ENCODE measurements at regions not wholly inside any gene's neighbourhood (a gene's known extent, or its start where the extent isn't known, plus 50 kb on each side); places are given as distances from the start of the nearest gene placed in this dataset.
A peak's percentile ranks its signal among the peaks of the same experiment; 100 is the strongest.

DNA sequence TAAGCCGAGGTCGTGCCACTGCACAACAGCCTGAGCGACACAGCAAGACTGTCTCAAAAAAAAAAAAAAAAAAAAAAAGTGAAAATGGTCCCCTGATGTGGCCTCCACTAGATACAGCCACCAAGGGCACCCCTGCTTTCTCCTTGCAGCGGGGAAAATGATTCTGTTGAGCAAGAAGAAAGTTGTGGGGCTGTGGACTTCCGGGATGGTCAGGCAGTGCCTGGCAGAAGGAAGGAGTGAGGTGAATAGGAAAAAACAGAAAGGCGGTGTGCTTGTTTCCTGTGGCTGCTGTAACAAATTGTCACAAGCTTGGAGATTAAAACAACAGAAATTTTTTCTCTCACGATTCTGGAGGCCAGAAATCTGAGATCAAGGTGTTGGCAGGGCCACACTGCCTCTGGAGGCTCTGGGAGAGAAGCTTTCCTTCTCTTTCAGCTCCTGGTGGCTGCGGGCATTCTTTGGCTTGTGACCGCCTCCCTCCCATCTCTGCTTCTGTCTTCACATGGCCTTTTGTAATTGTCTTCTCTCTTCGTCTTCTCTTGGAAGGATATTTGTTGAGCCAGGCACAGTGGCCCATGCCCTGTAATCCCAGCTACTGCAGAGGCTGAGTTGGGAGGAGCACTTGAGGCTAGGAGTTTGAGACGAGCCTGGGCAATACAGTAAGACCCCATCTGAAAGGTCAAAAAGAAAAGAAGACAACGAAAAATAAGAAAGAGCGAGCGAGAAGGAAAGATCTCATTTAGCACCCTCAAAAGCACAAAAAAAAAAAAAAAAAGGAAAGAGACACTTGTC, 116.6 kb upstream of the MED13L start:
- POLR2A ChIA-PET (ENCODE audit: low non-redundant PET): no interaction called here

DNA sequence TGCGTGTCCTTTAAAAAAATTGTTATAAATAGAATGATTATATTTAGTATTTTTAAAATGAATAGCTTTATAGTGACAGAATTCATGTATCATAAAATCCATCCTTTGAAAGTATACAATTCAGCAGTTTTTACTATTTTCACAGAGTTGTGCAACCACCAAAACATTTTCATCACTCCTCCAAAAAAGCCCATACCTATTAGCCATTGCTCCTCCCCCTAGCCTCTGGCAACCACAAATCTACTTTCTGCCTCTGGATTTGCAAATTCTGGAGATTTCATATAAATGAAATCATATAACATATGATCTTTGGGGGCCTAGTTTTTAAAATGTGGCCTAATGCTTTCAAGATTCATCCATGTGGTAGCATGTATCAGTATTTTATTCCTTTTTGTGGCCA, 117.9 kb upstream of the MED13L start:
- TF ChIP-seq, protein P1, sequence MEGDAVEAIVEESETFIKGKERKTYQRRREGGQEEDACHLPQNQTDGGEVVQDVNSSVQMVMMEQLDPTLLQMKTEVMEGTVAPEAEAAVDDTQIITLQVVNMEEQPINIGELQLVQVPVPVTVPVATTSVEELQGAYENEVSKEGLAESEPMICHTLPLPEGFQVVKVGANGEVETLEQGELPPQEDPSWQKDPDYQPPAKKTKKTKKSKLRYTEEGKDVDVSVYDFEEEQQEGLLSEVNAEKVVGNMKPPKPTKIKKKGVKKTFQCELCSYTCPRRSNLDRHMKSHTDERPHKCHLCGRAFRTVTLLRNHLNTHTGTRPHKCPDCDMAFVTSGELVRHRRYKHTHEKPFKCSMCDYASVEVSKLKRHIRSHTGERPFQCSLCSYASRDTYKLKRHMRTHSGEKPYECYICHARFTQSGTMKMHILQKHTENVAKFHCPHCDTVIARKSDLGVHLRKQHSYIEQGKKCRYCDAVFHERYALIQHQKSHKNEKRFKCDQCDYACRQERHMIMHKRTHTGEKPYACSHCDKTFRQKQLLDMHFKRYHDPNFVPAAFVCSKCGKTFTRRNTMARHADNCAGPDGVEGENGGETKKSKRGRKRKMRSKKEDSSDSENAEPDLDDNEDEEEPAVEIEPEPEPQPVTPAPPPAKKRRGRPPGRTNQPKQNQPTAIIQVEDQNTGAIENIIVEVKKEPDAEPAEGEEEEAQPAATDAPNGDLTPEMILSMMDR (conservative IDR thresholded peaks at IDR 0.05; ENCODE audit: low read depth): no peak
- POLR2A ChIA-PET (ENCODE audit: low non-redundant PET): no interaction called here
- no peak for DNase-seq (ENCODE audit: low spot score)
- no peak overlapping the region for H3K27ac ChIP-seq
- CTCF ChIA-PET: no interaction called here

More for the DNA sequence above, 116.6 kb upstream of the MED13L start:
- no peak overlapping the region for H3K27ac ChIP-seq
- CTCF ChIA-PET: interaction anchor here (1.1 kb wide), 1 partner anchor 257 kb away, joined by 4 read pairs; no protein-coding TSS in a partner anchor
- TF ChIP-seq, protein P1 (conservative IDR thresholded peaks at IDR 0.05; ENCODE audit: low read depth): no peak
- DNase-seq (ENCODE audit: low spot score): no peak

DNA sequence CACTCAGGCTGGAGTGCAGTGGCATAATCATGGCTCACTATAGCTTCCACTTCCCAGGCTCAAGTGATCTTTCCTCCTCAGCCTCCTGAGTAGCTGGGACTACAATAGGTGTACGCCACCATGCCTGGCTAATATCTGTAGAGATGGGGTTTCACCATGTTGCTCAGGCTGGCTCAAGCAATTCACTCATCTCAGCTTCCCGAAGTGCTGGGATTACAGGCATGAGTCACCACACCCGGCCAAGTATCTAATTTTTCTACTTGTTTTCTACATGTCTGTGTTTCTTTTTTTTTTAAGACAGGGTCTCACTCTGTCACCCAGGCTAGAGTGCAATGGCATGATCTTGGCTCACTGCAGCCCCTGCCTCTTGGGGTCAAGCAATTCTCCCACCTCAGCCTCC, 119.7 kb upstream of the MED13L start:
- CTCF ChIA-PET: no interaction called here
- POLR2A ChIA-PET (ENCODE audit: low non-redundant PET): interaction anchor here (0.7 kb wide), 1 partner anchor 47 kb away, joined by 3 read pairs; no protein-coding TSS in a partner anchor
- peak overlapping the region; percentile 44; the same call in 1 of the 2 replicates for H3K27ac ChIP-seq
- no peak for DNase-seq (ENCODE audit: low spot score)
- TF ChIP-seq, protein P1 (conservative IDR thresholded peaks at IDR 0.05; ENCODE audit: low read depth): no peak

DNA sequence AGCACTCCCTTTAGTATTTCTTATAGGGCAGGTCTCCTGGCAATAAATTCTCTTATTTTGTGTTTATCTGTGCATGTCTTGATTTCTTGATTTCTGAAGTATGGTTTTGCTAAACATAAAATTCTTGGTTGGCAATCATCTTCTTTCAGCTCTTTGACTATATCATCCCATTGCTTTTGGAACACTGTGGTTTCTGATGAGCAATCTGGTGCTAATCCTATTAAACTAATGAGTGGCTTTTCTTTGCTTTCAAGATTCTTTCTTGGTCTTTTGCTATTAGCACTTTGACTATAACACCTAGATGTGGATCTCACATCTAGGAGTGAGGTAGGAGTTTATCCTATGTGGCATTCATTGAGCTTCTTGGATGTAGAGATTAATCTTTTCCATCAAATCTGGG, 120.7 kb upstream of the MED13L start:
- no peak overlapping the region for H3K27ac ChIP-seq
- no peak for DNase-seq (ENCODE audit: low spot score)
- ChIA-PET CTCF (no interaction called here), POLR2A (ENCODE audit: low non-redundant PET) (no interaction called here)
- TF ChIP-seq, protein P1 (conservative IDR thresholded peaks at IDR 0.05; ENCODE audit: low read depth): no peak

DNA sequence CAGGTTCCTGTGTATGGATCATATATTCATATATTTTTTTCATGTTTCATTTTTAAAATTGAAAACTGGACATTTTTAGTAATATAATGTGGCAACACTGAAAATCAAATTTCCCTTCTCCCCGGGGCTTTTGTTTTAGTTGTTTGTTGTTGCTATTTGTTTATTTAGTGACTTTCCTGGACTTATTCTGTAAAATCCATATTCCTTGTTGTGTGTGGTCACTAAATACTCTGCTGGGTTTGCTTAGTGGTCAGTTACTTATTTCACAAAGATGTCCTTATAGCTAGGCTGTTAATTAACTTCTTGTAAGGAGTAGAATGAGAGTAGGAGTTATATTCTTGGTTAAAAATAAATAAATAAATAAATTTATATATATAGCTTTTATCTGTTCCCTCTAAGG, 121.6 kb upstream of the MED13L start:
- no peak for DNase-seq (ENCODE audit: low spot score)
- ChIA-PET CTCF (interaction anchor here (0.6 kb wide), 1 partner anchor 9 kb away, joined by 3 read pairs; no protein-coding TSS in a partner anchor), POLR2A (ENCODE audit: low non-redundant PET) (no interaction called here)
- TF ChIP-seq, protein P1 (conservative IDR thresholded peaks at IDR 0.05; ENCODE audit: low read depth): no peak
- H3K27ac ChIP-seq: no peak overlapping the region

DNA sequence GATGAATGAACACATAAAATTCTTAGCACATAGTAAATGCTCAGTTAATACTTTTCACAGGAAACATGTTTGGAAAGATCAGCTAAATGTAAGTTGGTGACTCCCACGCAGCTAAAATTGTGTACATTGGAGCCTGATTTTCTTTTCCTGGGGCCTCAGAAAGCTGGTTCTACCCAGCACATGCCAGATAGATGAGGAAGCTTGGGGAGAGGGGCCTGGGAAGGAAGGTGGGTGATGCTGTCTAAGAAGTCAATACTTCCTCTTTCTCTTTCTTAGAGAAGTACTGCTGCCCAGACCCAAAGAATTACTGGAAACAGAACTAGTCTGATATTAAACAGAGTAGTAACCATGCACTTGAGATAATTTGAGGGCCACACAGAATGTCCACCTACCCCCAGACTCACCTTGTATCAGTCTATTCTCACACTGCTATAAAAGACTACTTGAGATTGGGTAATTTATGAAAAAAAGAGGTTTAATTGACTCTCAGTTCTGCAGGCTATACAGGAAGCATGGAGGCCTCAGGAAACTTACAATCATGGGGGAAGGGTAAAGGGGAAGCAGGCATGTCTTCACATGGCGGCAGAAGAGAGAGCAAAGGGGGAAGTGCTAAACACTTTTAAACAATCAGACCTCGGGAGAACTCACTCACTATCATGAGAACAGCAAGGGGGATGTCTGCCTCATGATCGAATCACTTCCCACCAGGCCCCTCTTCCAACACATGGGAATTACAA, 123.3 kb upstream of the MED13L start:
- no peak overlapping the region for H3K27ac ChIP-seq
- ChIA-PET POLR2A (ENCODE audit: low non-redundant PET) (no interaction called here), CTCF (no interaction called here)
- no peak for DNase-seq (ENCODE audit: low spot score)
- TF ChIP-seq, protein P1 (conservative IDR thresholded peaks at IDR 0.05; ENCODE audit: low read depth): no peak
